OCI-LY1 (cell line): ENCODE measurements at regions not wholly inside any gene's neighbourhood (a gene's known extent, or its start where the extent isn't known, plus 50 kb on each side); places are given as distances from the start of the nearest gene placed in this dataset.

ENCODE experiments used
- CTCF ChIP-seq: fragments of 200-600 bp; sonication (generic), shearing (Covaris generic); IDR thresholded peaks from 2 replicates; pipeline ENCODE4 v1.5.1; 2017; ENCODE audit warnings: mild to moderate bottlenecking, antibody characterized with exemption, low read length, moderate library complexity, mixed read lengths
- EZH2 ChIP-seq: fragments of 200-600 bp; sonication (generic), shearing (Covaris generic); IDR thresholded peaks from 2 replicates; pipeline ENCODE4 v1.8.0; 2017; ENCODE audit warnings: borderline replicate concordance, mixed run types, mild to moderate bottlenecking, antibody characterized with exemption, low read length, moderate library complexity, mixed read lengths

- TF ChIP-seq CTCF (no peak), EZH2 (no peak)
These were observed 686.0 kb upstream of the BRINP3 start for GRCh38 chr1:191163621-191164020.
